Epithelial cell of proximal tubule (primary cell): ENCODE measurements at regions not wholly inside any gene's neighbourhood (a gene's known extent, or its start where the extent isn't known, plus 50 kb on each side); places are given as distances from the start of the nearest gene placed in this dataset.
"Not testable (repeated sequence)": the region's sequence is repeated elsewhere in the genome, so short reads cannot be mapped to it uniquely, and the experiment has no call there.

ENCODE experiments used
- DNase-seq: peaks from one replicate; pipeline ENCODE4 v3.0.0-alpha.2; 2011; ENCODE audit warnings: low read depth
- H3K4me3 ChIP-seq: 2 replicates; pipeline ENCODE4 v1.5.1; 2011; ENCODE audit warnings: low read depth, mild to moderate bottlenecking, low read length
- CTCF ChIP-seq: conservative IDR thresholded peaks from 2 replicates; pipeline ENCODE4 v1.5.1; 2012; ENCODE audit warnings: low read depth, mild to moderate bottlenecking, low read length

- no peak overlapping the region for H3K4me3 ChIP-seq
- no peak for TF ChIP-seq CTCF
- DNase-seq = no peak
Observed at GRCh38 chr9:39588500-39589137, 233.2 kb downstream of the SPATA31A1 start.

DNA sequence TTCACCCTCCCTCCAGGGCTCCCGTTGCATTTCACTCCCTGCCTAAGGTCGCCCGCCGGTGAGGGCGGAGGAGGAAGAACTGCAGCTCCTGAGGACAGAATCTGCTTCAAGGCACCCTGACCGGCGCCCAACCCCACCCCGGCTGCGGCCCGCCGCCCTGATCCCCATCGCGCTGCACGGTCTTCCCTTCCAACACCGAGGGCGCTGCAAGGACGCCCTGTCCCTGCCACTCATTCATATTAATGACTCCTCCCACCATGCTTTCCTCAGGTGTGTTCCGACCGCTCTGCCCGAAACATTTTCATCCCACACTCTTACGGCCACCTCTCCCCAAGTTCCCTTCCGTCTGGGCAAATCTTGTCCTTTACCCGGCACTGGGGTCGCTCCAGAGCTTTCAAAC, 248.6 kb downstream of the SPATA31A1 start:
- not testable (repeated sequence) for DNase-seq, H3K4me3 ChIP-seq

DNA sequence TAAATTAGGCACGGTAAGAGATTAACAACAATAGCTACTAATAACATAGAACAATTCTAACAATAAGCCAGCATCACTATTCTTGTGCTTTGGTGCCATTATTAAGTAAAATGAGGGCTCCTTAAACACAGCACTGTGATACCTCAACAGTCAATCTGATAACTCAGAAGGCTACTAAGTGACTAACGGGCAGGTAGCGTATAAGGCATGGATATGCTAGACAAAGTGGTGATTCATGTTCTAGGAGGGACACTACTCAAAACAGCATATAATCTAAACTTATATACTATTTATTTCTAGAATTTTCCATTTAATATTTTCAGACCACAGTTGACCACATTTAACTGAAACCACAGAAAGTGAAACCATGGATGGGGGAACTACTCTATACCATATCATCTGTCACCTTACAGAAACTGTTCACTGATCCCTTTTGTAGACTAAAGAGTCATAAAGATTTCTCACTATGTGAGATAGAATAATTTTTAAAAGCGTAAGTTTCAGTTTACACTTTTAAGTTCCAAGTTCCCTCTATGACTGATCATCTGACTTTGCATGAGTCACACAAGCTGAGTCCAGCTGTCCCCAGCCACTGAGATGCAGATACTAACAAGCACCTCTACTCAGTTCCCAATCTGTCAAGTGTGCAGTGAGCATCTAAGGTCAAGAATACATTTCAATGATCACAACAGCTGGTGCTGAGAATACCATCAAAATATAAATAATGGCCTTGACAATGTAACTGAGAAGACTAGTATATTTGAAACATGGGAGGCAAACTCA, 256.2 kb downstream of the SPATA31A1 start:
- H3K4me3 ChIP-seq = not testable (repeated sequence)

DNA sequence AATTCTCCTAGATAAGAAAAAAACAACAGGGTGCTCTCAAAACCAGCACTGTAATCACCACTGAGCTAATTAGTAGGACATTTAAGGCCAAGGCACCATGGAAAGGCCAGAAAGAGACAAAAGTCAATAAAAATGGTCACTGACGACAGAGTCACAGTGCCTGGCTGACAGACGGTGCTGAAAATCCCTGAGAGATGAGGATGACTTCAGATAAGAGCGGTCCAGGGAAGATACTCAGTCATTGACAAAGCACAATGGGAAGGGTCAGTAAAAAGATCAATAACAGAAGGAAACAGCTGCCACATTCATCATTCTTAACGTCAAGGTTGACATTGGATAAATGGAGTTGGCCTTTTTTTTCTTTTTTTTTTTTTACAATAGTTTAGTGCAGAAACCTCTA, 261.0 kb downstream of the SPATA31A1 start:
- H3K4me3 ChIP-seq, DNase-seq: not testable (repeated sequence)

More for the DNA sequence above, 256.2 kb downstream of the SPATA31A1 start:
- DNase-seq = not testable (repeated sequence)

- H3K4me3 ChIP-seq, DNase-seq: not testable (repeated sequence)
Observed at GRCh38 chr9:39624048-39624447, 268.6 kb downstream of the SPATA31A1 start.

- not testable (repeated sequence) for DNase-seq
Observed at GRCh38 chr9:39632071-39632470, 276.6 kb downstream of the SPATA31A1 start.

GRCh38 chr9:39649029-39649428, 293.6 kb downstream of the SPATA31A1 start:
- not testable (repeated sequence) for DNase-seq, H3K4me3 ChIP-seq

More at GRCh38 chr9:39632071-39632470, 276.6 kb downstream of the SPATA31A1 start:
- H3K4me3 ChIP-seq = not testable (repeated sequence)

GRCh38 chr9:39656960-39657603, 301.6 kb downstream of the SPATA31A1 start:
- DNase-seq, H3K4me3 ChIP-seq: not testable (repeated sequence)

DNA sequence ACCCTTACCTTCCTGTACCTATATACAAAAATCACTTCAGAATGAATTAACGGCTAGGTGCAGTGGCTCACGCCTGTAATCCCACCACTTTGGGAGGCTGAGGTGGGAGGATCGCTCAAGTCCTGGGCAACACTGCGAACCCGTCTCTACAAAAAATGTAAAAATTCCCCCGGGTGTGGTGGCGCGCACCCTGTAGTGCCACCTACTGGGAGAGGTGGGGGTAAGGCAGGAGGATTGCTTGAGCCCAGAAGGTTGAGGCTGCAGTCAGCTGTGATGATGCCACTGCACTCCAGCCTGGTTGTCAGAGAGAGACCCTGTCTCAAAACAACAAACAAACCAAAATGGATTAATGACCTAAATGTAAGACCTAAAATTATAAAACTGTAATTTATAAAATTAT, 307.6 kb downstream of the SPATA31A1 start:
- not testable (repeated sequence) for DNase-seq, H3K4me3 ChIP-seq

DNA sequence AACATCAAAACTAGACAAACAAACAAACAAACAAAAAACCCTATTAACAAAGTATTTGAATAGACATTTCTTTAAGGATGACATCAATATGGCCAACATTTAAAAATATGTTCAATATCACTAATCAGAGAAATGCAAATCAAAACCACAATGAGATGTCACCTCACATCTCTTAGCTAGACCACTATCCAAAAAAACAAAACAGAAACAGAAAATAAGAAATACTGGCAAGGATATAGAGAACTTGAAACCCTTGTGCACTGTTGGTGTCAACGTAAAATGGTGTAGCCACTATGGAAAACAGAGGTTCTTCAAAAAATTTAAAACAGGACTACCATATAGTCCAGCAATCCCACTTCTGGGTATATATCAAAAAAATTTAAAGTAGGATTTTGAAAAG, 308.2 kb downstream of the SPATA31A1 start:
- H3K4me3 ChIP-seq, DNase-seq: not testable (repeated sequence)

DNA sequence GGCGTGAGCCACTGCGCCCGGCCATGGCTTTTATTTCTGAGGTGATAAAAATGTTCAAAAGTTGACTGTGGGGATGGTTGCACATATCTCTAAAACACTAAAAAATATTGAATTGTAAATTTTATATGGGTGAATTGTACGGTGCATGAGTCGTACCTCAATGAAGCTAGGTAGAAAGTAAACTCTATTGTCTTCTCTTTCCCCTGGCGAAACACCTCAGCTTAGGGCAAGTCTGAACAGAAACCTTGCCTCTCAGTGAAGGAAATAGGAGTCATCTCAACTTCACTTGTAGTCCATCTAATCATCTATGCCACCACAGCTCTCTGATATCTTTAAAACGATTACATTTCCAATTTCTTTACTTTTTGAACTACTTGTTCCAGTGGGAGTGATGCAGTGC, 309.6 kb downstream of the SPATA31A1 start:
- not testable (repeated sequence) for DNase-seq, H3K4me3 ChIP-seq

GRCh38 chr9:39674437-39675210, 319.2 kb downstream of the SPATA31A1 start:
- not testable (repeated sequence) for H3K4me3 ChIP-seq

GRCh38 chr9:39675211-39675553, 319.7 kb downstream of the SPATA31A1 start:
- not testable (repeated sequence) for DNase-seq, H3K4me3 ChIP-seq

More at GRCh38 chr9:39674437-39675210, 319.2 kb downstream of the SPATA31A1 start:
- not testable (repeated sequence) for DNase-seq

DNA sequence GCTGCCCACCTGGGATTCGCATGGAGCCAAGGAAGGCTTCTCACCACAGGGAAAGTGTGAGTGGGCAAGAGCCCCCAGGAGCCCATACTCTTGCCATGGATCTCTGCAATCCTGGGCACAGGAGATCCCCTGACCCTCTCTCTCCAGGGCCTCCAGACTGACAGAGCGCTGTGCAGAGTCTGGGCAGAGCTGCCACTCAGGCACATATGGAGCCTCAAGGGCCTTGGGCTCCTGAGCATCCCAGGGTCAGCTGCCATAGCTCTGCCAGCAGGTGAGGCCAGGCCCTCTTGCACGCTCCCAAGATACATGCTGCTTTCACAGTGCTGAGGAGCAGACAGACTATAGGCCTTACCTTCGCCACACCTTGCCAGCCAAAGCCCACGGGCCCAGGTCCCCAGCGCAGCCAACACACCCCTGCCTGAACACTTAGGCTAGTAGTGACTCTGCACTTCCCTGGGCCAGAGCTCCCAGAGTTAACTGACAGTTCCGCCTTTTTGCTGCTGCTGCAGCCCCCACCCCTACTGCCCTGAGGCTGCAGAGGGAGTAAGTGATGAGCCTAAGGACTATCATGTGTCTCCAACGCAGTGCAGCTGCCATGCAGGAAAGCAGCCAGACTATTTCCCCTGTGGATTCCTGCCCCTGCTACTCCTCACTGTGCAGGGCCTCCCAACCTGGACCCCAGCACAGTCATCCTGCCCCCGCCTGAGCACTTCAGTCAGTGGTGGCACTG, 323.2 kb downstream of the SPATA31A1 start:
- not testable (repeated sequence) for H3K4me3 ChIP-seq, DNase-seq

GRCh38 chr9:39680694-39681401, 325.4 kb downstream of the SPATA31A1 start:
- not testable (repeated sequence) for DNase-seq, H3K4me3 ChIP-seq

- not testable (repeated sequence) for H3K4me3 ChIP-seq, DNase-seq
Observed at GRCh38 chr9:39728862-39729261, 373.4 kb downstream of the SPATA31A1 start.
